ENCODE measurements at regions not wholly inside any gene's neighbourhood (a gene's known extent, or its start where the extent isn't known, plus 50 kb on each side); places are given as distances from the start of the nearest gene placed in this dataset.

- no peak for DNase-seq
- Histone ChIP-seq H3K9me3 (ENCODE audit: control insufficient read depth in 2 of 2, insufficient read depth in 1 of 2, low read depth in 1 of 2, low read length in 1 of 2) (no peaks in the 10 kb centered on the region), H3K27ac (ENCODE audit: low read depth in 1 of 3, low read length in 2 of 3) (no peak overlapping the region), H3K4me1 (ENCODE audit: control insufficient read depth in 3 of 3, insufficient read depth in 2 of 3, low read depth in 1 of 3, low read length in 2 of 3) (no peaks in the 10 kb centered on the region), H3K4me3 (ENCODE audit: low read depth in 1 of 3, low read length in 3 of 3) (no peak overlapping the region), H3K36me3 (ENCODE audit: control insufficient read depth in 3 of 3, insufficient read depth in 2 of 3, low read depth in 1 of 3, low read length in 3 of 3) (no peaks in the 10 kb centered on the region), H3K27me3 (ENCODE audit: control insufficient read depth in 3 of 3, insufficient read depth in 3 of 3, low read length in 3 of 3) (no peaks in the 10 kb centered on the region)
- FAIRE-seq: no peak
- 54 to 74% (median 58%) methylated on average over 6 of the region's 6 CpGs for WGBS, 3 donors
These were observed 72.0 kb downstream of the KCNE4 start for GRCh38 chr2:223123855-223124610.

GRCh38 chr2:223141606-223142005 is 89.6 kb downstream of the KCNE4 start:
- DNase-seq (no peak), FAIRE-seq (no peak)
- Histone ChIP-seq H3K27ac (ENCODE audit: low read depth in 1 of 3, low read length in 2 of 3) (no peak overlapping the region), H3K36me3 (ENCODE audit: control insufficient read depth in 3 of 3, insufficient read depth in 2 of 3, low read depth in 1 of 3, low read length in 3 of 3) (no peaks in the 10 kb centered on the region), H3K9me3 (ENCODE audit: control insufficient read depth in 2 of 2, insufficient read depth in 1 of 2, low read depth in 1 of 2, low read length in 1 of 2) (no peaks in the 10 kb centered on the region), H3K4me3 (ENCODE audit: low read depth in 1 of 3, low read length in 3 of 3) (no peak overlapping the region), H3K27me3 (ENCODE audit: control insufficient read depth in 3 of 3, insufficient read depth in 3 of 3, low read length in 3 of 3) (peaks cover 0 to 3% (median 0%) of the 10 kb centered on the region in 3 donors), H3K4me1 (ENCODE audit: control insufficient read depth in 3 of 3, insufficient read depth in 2 of 3, low read depth in 1 of 3, low read length in 2 of 3) (no peaks in the 10 kb centered on the region)
- WGBS, 3 donors: 72 to 88% (median 79%) methylated on average over 4 of the region's 4 CpGs

GRCh38 chr2:223142118-223142517 is 90.1 kb downstream of the KCNE4 start:
- no peak overlapping the region for H3K27ac ChIP-seq (ENCODE audit: low read depth in 1 of 3, low read length in 2 of 3)
- no peak overlapping the region for H3K4me3 ChIP-seq (ENCODE audit: low read depth in 1 of 3, low read length in 3 of 3)
- H3K9me3 ChIP-seq (ENCODE audit: control insufficient read depth in 2 of 2, insufficient read depth in 1 of 2, low read depth in 1 of 2, low read length in 1 of 2): no peaks in the 10 kb centered on the region
- no peaks in the 10 kb centered on the region for H3K4me1 ChIP-seq (ENCODE audit: control insufficient read depth in 3 of 3, insufficient read depth in 2 of 3, low read depth in 1 of 3, low read length in 2 of 3)
- DNase-seq (no peak), FAIRE-seq (no peak)
- no peaks in the 10 kb centered on the region for H3K36me3 ChIP-seq (ENCODE audit: control insufficient read depth in 3 of 3, insufficient read depth in 2 of 3, low read depth in 1 of 3, low read length in 3 of 3)
- WGBS, 3 donors: 74 to 80% (median 76%) methylated on average over 7 of the region's 7 CpGs
- peaks cover 0 to 3% (median 0%) of the 10 kb centered on the region in 3 donors for H3K27me3 ChIP-seq (ENCODE audit: control insufficient read depth in 3 of 3, insufficient read depth in 3 of 3, low read length in 3 of 3)

GRCh38 chr2:223147431-223147830 is 95.4 kb downstream of the KCNE4 start:
- Histone ChIP-seq H3K36me3 (ENCODE audit: control insufficient read depth in 3 of 3, insufficient read depth in 2 of 3, low read depth in 1 of 3, low read length in 3 of 3) (no peaks in the 10 kb centered on the region), H3K9me3 (ENCODE audit: control insufficient read depth in 2 of 2, insufficient read depth in 1 of 2, low read depth in 1 of 2, low read length in 1 of 2) (no peaks in the 10 kb centered on the region), H3K27ac (ENCODE audit: low read depth in 1 of 3, low read length in 2 of 3) (no peak overlapping the region), H3K4me1 (ENCODE audit: control insufficient read depth in 3 of 3, insufficient read depth in 2 of 3, low read depth in 1 of 3, low read length in 2 of 3) (no peaks in the 10 kb centered on the region), H3K4me3 (ENCODE audit: low read depth in 1 of 3, low read length in 3 of 3) (no peak overlapping the region), H3K27me3 (ENCODE audit: control insufficient read depth in 3 of 3, insufficient read depth in 3 of 3, low read length in 3 of 3) (no peaks in the 10 kb centered on the region)
- no peak for FAIRE-seq
- no peak for DNase-seq
- WGBS, 3 donors: 47 to 73% (median 62%) methylated on average over 3 of the region's 3 CpGs

GRCh38 chr2:223148516-223148915 is 96.5 kb downstream of the KCNE4 start:
- Histone ChIP-seq H3K36me3 (ENCODE audit: control insufficient read depth in 3 of 3, insufficient read depth in 2 of 3, low read depth in 1 of 3, low read length in 3 of 3) (no peaks in the 10 kb centered on the region), H3K4me1 (ENCODE audit: control insufficient read depth in 3 of 3, insufficient read depth in 2 of 3, low read depth in 1 of 3, low read length in 2 of 3) (no peaks in the 10 kb centered on the region), H3K27ac (ENCODE audit: low read depth in 1 of 3, low read length in 2 of 3) (no peak overlapping the region), H3K4me3 (ENCODE audit: low read depth in 1 of 3, low read length in 3 of 3) (no peak overlapping the region), H3K27me3 (ENCODE audit: control insufficient read depth in 3 of 3, insufficient read depth in 3 of 3, low read length in 3 of 3) (no peaks in the 10 kb centered on the region), H3K9me3 (ENCODE audit: control insufficient read depth in 2 of 2, insufficient read depth in 1 of 2, low read depth in 1 of 2, low read length in 1 of 2) (no peaks in the 10 kb centered on the region)
- DNase-seq (no peak), FAIRE-seq (no peak)
- WGBS, 3 donors: 76 to 80% (median 77%) methylated on average over 3 of the region's 3 CpGs

GRCh38 chr2:223155956-223156355 is 104.0 kb downstream of the KCNE4 start:
- DNase-seq (no peak), FAIRE-seq (no peak)
- H3K27ac ChIP-seq (ENCODE audit: low read depth in 1 of 3, low read length in 2 of 3): no peak overlapping the region
- no peaks in the 10 kb centered on the region for H3K36me3 ChIP-seq (ENCODE audit: control insufficient read depth in 3 of 3, insufficient read depth in 2 of 3, low read depth in 1 of 3, low read length in 3 of 3)
- H3K4me1 ChIP-seq (ENCODE audit: control insufficient read depth in 3 of 3, insufficient read depth in 2 of 3, low read depth in 1 of 3, low read length in 2 of 3): no peaks in the 10 kb centered on the region
- H3K9me3 ChIP-seq (ENCODE audit: control insufficient read depth in 2 of 2, insufficient read depth in 1 of 2, low read depth in 1 of 2, low read length in 1 of 2): no peaks in the 10 kb centered on the region
- peaks cover 0 to 3% (median 0%) of the 10 kb centered on the region in 3 donors for H3K27me3 ChIP-seq (ENCODE audit: control insufficient read depth in 3 of 3, insufficient read depth in 3 of 3, low read length in 3 of 3)
- no peak overlapping the region for H3K4me3 ChIP-seq (ENCODE audit: low read depth in 1 of 3, low read length in 3 of 3)

GRCh38 chr2:223161873-223162458 is 110.0 kb downstream of the KCNE4 start:
- H3K36me3 ChIP-seq (ENCODE audit: control insufficient read depth in 3 of 3, insufficient read depth in 2 of 3, low read depth in 1 of 3, low read length in 3 of 3): no peaks in the 10 kb centered on the region
- 67 to 83% (median 83%) methylated on average over 8 of the region's 8 CpGs for WGBS, 3 donors
- no peak for FAIRE-seq

GRCh38 chr2:223165423-223166214 is 113.6 kb downstream of the KCNE4 start:
- DNase-seq: peak; percentile 41 to 80
- H3K36me3 ChIP-seq (ENCODE audit: control insufficient read depth in 3 of 3, insufficient read depth in 2 of 3, low read depth in 1 of 3, low read length in 3 of 3): no peaks in the 10 kb centered on the region

More at GRCh38 chr2:223161873-223162458, 110.0 kb downstream of the KCNE4 start:
- peaks cover 0 to 3% (median 0%) of the 10 kb centered on the region in 3 donors for H3K4me1 ChIP-seq (ENCODE audit: control insufficient read depth in 3 of 3, insufficient read depth in 2 of 3, low read depth in 1 of 3, low read length in 2 of 3)
- no peak overlapping the region for H3K4me3 ChIP-seq (ENCODE audit: low read depth in 1 of 3, low read length in 3 of 3)
- no peak overlapping the region for H3K27ac ChIP-seq (ENCODE audit: low read depth in 1 of 3, low read length in 2 of 3)
- H3K27me3 ChIP-seq (ENCODE audit: control insufficient read depth in 3 of 3, insufficient read depth in 3 of 3, low read length in 3 of 3): peaks cover 0 to under 1% (median 0%) of the 10 kb centered on the region in 3 donors
- DNase-seq: no peak
- no peaks in the 10 kb centered on the region for H3K9me3 ChIP-seq (ENCODE audit: control insufficient read depth in 2 of 2, insufficient read depth in 1 of 2, low read depth in 1 of 2, low read length in 1 of 2)

More at GRCh38 chr2:223165423-223166214, 113.6 kb downstream of the KCNE4 start:
- Histone ChIP-seq H3K4me1 (ENCODE audit: control insufficient read depth in 3 of 3, insufficient read depth in 2 of 3, low read depth in 1 of 3, low read length in 2 of 3) (peaks cover 0 to 3% (median 0%) of the 10 kb centered on the region in 3 donors), H3K27ac (ENCODE audit: low read depth in 1 of 3, low read length in 2 of 3) (no peak overlapping the region), H3K27me3 (ENCODE audit: control insufficient read depth in 3 of 3, insufficient read depth in 3 of 3, low read length in 3 of 3) (no peaks in the 10 kb centered on the region), H3K9me3 (ENCODE audit: control insufficient read depth in 2 of 2, insufficient read depth in 1 of 2, low read depth in 1 of 2, low read length in 1 of 2) (no peaks in the 10 kb centered on the region), H3K4me3 (ENCODE audit: low read depth in 1 of 3, low read length in 3 of 3) (no peak overlapping the region)
- 25 to 76% (median 74%) methylated on average over 2 of the region's 2 CpGs for WGBS, 3 donors
- FAIRE-seq: no peak
